Chondrocyte (in vitro differentiated cells): ENCODE measurements at regions not wholly inside any gene's neighbourhood (a gene's known extent, or its start where the extent isn't known, plus 50 kb on each side); places are given as distances from the start of the nearest gene placed in this dataset.

Experiments
- DNase-seq: peaks from one replicate; pipeline ENCODE4 v3.0.0; 2021; ENCODE audit warnings: mixed read lengths, low spot score
- H3K27ac Mint-ChIP-seq: one replicate; pipeline ENCODE4 v1.8.0; 2021; ENCODE audit warnings: mild to moderate bottlenecking, moderate library complexity, mixed read lengths; ENCODE audit not compliant: unreplicated experiment
- H3K27me3 Mint-ChIP-seq: 2 replicates; pipeline ENCODE4 v1.8.0; 2021; ENCODE audit warnings: low read depth, mixed read lengths
- H3K36me3 Mint-ChIP-seq: 2 replicates; pipeline ENCODE4 v1.8.0; 2021; ENCODE audit warnings: low read depth, mixed read lengths
- H3K4me1 Mint-ChIP-seq: 2 replicates; pipeline ENCODE4 v1.8.0; 2021; ENCODE audit warnings: low read depth, mild to moderate bottlenecking, mixed read lengths
- H3K4me3 Mint-ChIP-seq: one replicate; pipeline ENCODE4 v1.8.0; 2021; ENCODE audit warnings: mild to moderate bottlenecking, moderate library complexity, mixed read lengths; ENCODE audit not compliant: unreplicated experiment
- H3K9me3 Mint-ChIP-seq: 2 replicates; pipeline ENCODE4 v1.8.0; 2021; ENCODE audit warnings: low read depth, mixed read lengths
- CTCF ChIP-seq: fragments of 200-600 bp; sonication (generic); IDR thresholded peaks from 2 replicates; pipeline ENCODE4 v1.5.0; 2021; ENCODE audit warnings: antibody characterized with exemption, mild to moderate bottlenecking, moderate library complexity

- H3K27me3 Mint-ChIP-seq = no peaks in the 10 kb centered on the region
- H3K4me3 Mint-ChIP-seq = no peak overlapping the region
- no peaks in the 10 kb centered on the region for H3K4me1 Mint-ChIP-seq
- DNase-seq = no peak
- H3K9me3 Mint-ChIP-seq = no peaks in the 10 kb centered on the region
- no peak overlapping the region for H3K27ac Mint-ChIP-seq
- no peaks in the 10 kb centered on the region for H3K36me3 Mint-ChIP-seq
- TF ChIP-seq CTCF = no peak
These were observed 611.6 kb downstream of the PRELID2 start for GRCh38 chr5:145223582-145223981.

GRCh38 chr5:145222622-145223021 lies 612.5 kb downstream of the PRELID2 start:
- no peak overlapping the region for H3K4me3 Mint-ChIP-seq
- no peak for TF ChIP-seq CTCF
- DNase-seq = no peak
- H3K27me3 Mint-ChIP-seq = no peaks in the 10 kb centered on the region
- no peak overlapping the region for H3K27ac Mint-ChIP-seq
- no peaks in the 10 kb centered on the region for H3K36me3 Mint-ChIP-seq
- no peaks in the 10 kb centered on the region for H3K9me3 Mint-ChIP-seq
- no peaks in the 10 kb centered on the region for H3K4me1 Mint-ChIP-seq

GRCh38 chr5:145221416-145221815 lies 613.7 kb downstream of the PRELID2 start:
- Mint-ChIP-seq H3K4me3 (no peak overlapping the region), H3K4me1 (no peaks in the 10 kb centered on the region), H3K27ac (no peak overlapping the region), H3K36me3 (no peaks in the 10 kb centered on the region), H3K9me3 (no peaks in the 10 kb centered on the region), H3K27me3 (no peaks in the 10 kb centered on the region)
- no peak for DNase-seq
- no peak for TF ChIP-seq CTCF

GRCh38 chr5:145220481-145220880 lies 614.7 kb downstream of the PRELID2 start:
- H3K4me1 Mint-ChIP-seq = no peaks in the 10 kb centered on the region
- DNase-seq = no peak
- H3K9me3 Mint-ChIP-seq = peaks cover 2% of the 10 kb centered on the region
- no peaks in the 10 kb centered on the region for H3K27me3 Mint-ChIP-seq
- no peak for TF ChIP-seq CTCF
- H3K36me3 Mint-ChIP-seq = no peaks in the 10 kb centered on the region
- H3K27ac Mint-ChIP-seq = no peak overlapping the region
- no peak overlapping the region for H3K4me3 Mint-ChIP-seq

DNA sequence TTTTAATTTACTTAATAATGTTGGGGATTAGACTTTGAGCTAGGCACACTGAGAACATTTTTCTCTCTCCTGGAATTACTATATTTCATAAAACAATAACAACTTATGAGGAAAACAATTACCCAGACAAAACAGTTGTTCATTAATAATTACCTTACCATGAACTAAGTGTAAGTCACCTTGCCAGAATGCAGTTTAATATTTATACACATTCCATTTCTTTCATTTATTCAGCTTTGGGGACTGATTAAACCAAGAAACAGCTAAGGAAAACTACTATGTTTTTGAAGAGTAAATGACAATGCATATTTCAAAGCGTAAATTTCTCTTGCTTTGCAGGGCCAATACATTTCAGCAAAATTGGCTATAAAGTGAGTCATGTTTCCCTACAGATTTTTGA lies 616.2 kb downstream of the PRELID2 start:
- no peak for TF ChIP-seq CTCF
- H3K9me3 Mint-ChIP-seq = peaks cover 15% of the 10 kb centered on the region
- no peak overlapping the region for H3K4me3 Mint-ChIP-seq
- DNase-seq = no peak
- no peaks in the 10 kb centered on the region for H3K27me3 Mint-ChIP-seq
- H3K36me3 Mint-ChIP-seq = peaks cover 6% of the 10 kb centered on the region
- no peaks in the 10 kb centered on the region for H3K4me1 Mint-ChIP-seq
- no peak overlapping the region for H3K27ac Mint-ChIP-seq
